PC-3 (cell line): ENCODE measurements at regions not wholly inside any gene's neighbourhood (a gene's known extent, or its start where the extent isn't known, plus 50 kb on each side); places are given as distances from the start of the nearest gene placed in this dataset.

Experiments used
- ATAC-seq: fragments of 200-7000 bp; cut with Tn5 transposase; 2 replicates; pipeline ENCODE4 v1.9.1; 2020; ENCODE audit warnings: mild to moderate bottlenecking, moderate library complexity
- BruUV-seq: library from RNA; stranded (reverse); fragments of 400-500 nt; replicated peaks from 2 replicates; lab custom pipeline; 2021; lab: Mats Ljungman, UMichigan
- CTCF ChIA-PET: fragments of 300-600 bp; sonication (Branson Sonifier 250); formaldehyde crosslinking; loops from one replicate; lab custom pipeline; 2022; ENCODE audit warnings: antibody characterized with exemption; lab: Charles Lee
- POLR2A ChIA-PET: fragments of 300-600 bp; sonication (Branson Sonifier 250); formaldehyde crosslinking; loops from one replicate; lab custom pipeline; 2022; ENCODE audit warnings: antibody characterized with exemption; ENCODE audit not compliant: unreplicated experiment; lab: Charles Lee
- DNase-seq: peaks from one replicate; pipeline ENCODE4 v3.0.0-alpha.2; 2015
- H2AFZ ChIP-seq: fragments of 300-600 bp; sonication (generic); 2 replicates; pipeline ENCODE4 v1.6.0; 2016; ENCODE audit warnings: antibody characterized with exemption, low read length
- H3F3A ChIP-seq: fragments of 300-600 bp; sonication (generic); one replicate; pipeline ENCODE4 v1.6.0; 2017; ENCODE audit warnings: antibody characterized with exemption, low read length, control low read depth, mild to moderate bottlenecking; ENCODE audit not compliant: unreplicated experiment
- H3K27ac ChIP-seq: fragments of 300-600 bp; sonication (generic); 2 replicates; pipeline ENCODE4 v1.5.1; 2016; ENCODE audit warnings: mild to moderate bottlenecking, low read length
- H3K27me3 ChIP-seq: fragments of 300-600 bp; sonication (generic); 2 replicates; pipeline ENCODE4 v1.6.1; 2016; ENCODE audit warnings: low read length, mixed read lengths
- H3K36me3 ChIP-seq: fragments of 300-600 bp; sonication (generic); 2 replicates; pipeline ENCODE4 v1.6.1; 2016; ENCODE audit warnings: low read depth, mixed run types, low read length, mixed read lengths
- H3K4me1 ChIP-seq: fragments of 300-600 bp; sonication (generic); 2 replicates; pipeline ENCODE4 v1.5.1; 2016; ENCODE audit warnings: low read length; ENCODE audit not compliant: insufficient read depth
- H3K4me2 ChIP-seq: fragments of 300-600 bp; sonication (generic); 2 replicates; pipeline ENCODE4 v1.6.0; 2016; ENCODE audit warnings: low read length
- H3K4me3 ChIP-seq: fragments of 300-600 bp; sonication (generic); 2 replicates; pipeline ENCODE4 v1.5.1; 2016; ENCODE audit warnings: mild to moderate bottlenecking, low read length, mixed read lengths
- H3K79me2 ChIP-seq: fragments of 300-600 bp; sonication (generic); 2 replicates; pipeline ENCODE4 v1.6.1; 2017; ENCODE audit warnings: low read length, mixed read lengths
- H3K9ac ChIP-seq: fragments of 300-600 bp; sonication (generic); 2 replicates; pipeline ENCODE4 v1.6.0; 2016; ENCODE audit warnings: mild to moderate bottlenecking, low read length
- H3K9me2 ChIP-seq: fragments of 300-600 bp; sonication (generic); replicated peaks from 2 replicates; pipeline ENCODE4 v1.6.1; 2016; ENCODE audit warnings: mixed run types, low read length, mixed read lengths
- H3K9me3 ChIP-seq: fragments of 300-600 bp; sonication (generic); 2 replicates; pipeline ENCODE4 v1.6.1; 2016; ENCODE audit warnings: low read length, mixed read lengths
- H4K20me1 ChIP-seq: fragments of 300-600 bp; sonication (generic); 2 replicates; pipeline ENCODE4 v1.6.1; 2016; ENCODE audit warnings: low read length, mixed read lengths
- CTCF ChIP-seq: fragments of 300-600 bp; sonication (generic); conservative IDR thresholded peaks from 2 replicates; pipeline ENCODE4 v1.5.1; 2017; ENCODE audit warnings: antibody characterized with exemption, low read depth, mild to moderate bottlenecking, low read length
- EZH2 ChIP-seq: fragments of 300-600 bp; sonication (generic); IDR thresholded peaks from one replicate; pipeline ENCODE4 v1.6.1; 2017; ENCODE audit warnings: antibody characterized with exemption, mild to moderate bottlenecking, low read length; ENCODE audit not compliant: unreplicated experiment
- EZH2phosphoT487 ChIP-seq: fragments of 300-600 bp; sonication (generic); IDR thresholded peaks from 2 replicates; pipeline ENCODE4 v1.6.1; 2018; ENCODE audit warnings: mild to moderate bottlenecking, antibody characterized with exemption, low read length, borderline replicate concordance
- intact Hi-C: fragments of 100-400 bp; cut with micrococcal nuclease; formaldehyde crosslinking; loops from 2 replicates; pipeline ENCODE4 v1.9.0; 2023

GRCh38 chr3:74173090-74173489 lies 441.4 kb downstream of the CNTN3 start:
- DNase-seq (no peak), ATAC-seq (no peak)
- no peaks in the 10 kb centered on the region for H3K79me2 ChIP-seq
- H2AFZ ChIP-seq, result no peak overlapping the region
- H3K27ac ChIP-seq, result no peak overlapping the region
- CTCF ChIA-PET, result no interaction called here
- TF ChIP-seq CTCF, result no peak
- TF ChIP-seq EZH2phosphoT487, result no peak
- no peak for TF ChIP-seq EZH2
- no peaks in the 10 kb centered on the region for H4K20me1 ChIP-seq
- H3K4me2 ChIP-seq, result no peak overlapping the region
- peaks cover 49% of the 10 kb centered on the region for H3K9me3 ChIP-seq
- H3K4me1 ChIP-seq, result no peaks in the 10 kb centered on the region
- no peaks in the 10 kb centered on the region for H3K9me2 ChIP-seq
- POLR2A ChIA-PET, result no interaction called here
- no peaks in the 10 kb centered on the region for H3K36me3 ChIP-seq
- no TSS peak for BruUV-seq
- H3F3A ChIP-seq, result no peaks in the 10 kb centered on the region
- no peaks in the 10 kb centered on the region for H3K27me3 ChIP-seq
- intact Hi-C loops, result no loop called here
- H3K4me3 ChIP-seq, result no peak overlapping the region
- no peak overlapping the region for H3K9ac ChIP-seq

- ChIA-PET CTCF (no interaction called here), POLR2A (no interaction called here)
- no peaks in the 10 kb centered on the region for H3K4me1 ChIP-seq
- H3K9me2 ChIP-seq, result no peaks in the 10 kb centered on the region
- H3K79me2 ChIP-seq, result no peaks in the 10 kb centered on the region
- no peak overlapping the region for H3K27ac ChIP-seq
- no peak overlapping the region for H3K4me2 ChIP-seq
- H3K9me3 ChIP-seq, result peaks cover 36% of the 10 kb centered on the region
- H3F3A ChIP-seq, result no peaks in the 10 kb centered on the region
- TF ChIP-seq CTCF, result no peak
- TF ChIP-seq EZH2phosphoT487, result no peak
- no peak for TF ChIP-seq EZH2
- H3K27me3 ChIP-seq, result no peaks in the 10 kb centered on the region
- no peak for ATAC-seq
- DNase-seq, result no peak
- BruUV-seq, result no TSS peak
- H2AFZ ChIP-seq, result no peak overlapping the region
- no peak overlapping the region for H3K4me3 ChIP-seq
- no peaks in the 10 kb centered on the region for H3K36me3 ChIP-seq
- intact Hi-C loops, result no loop called here
- H4K20me1 ChIP-seq, result no peaks in the 10 kb centered on the region
- no peak overlapping the region for H3K9ac ChIP-seq
Observed at GRCh38 chr3:74167926-74168325, 446.5 kb downstream of the CNTN3 start.

DNA sequence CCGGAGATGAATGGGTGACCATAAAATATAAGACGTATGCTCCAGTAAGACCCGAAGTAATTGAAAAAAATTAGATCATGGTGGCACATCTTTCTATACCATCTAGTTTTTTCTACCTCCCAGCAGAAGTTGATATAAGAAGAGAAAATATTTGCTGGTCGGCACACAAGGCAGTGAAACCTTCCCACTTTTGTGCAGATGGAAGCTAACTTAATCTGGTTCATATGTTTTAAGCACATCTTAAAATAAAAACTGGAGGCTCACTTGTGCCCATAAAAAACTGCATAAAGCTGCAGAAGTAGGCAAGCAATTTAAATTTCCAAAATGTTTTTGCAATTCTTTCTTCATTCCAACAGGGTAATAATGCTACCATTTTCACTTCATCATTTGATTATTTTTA lies 449.2 kb downstream of the CNTN3 start:
- Histone ChIP-seq H3F3A (no peaks in the 10 kb centered on the region), H3K27ac (no peak overlapping the region), H3K36me3 (no peaks in the 10 kb centered on the region), H3K9me3 (peaks cover 23% of the 10 kb centered on the region; the same call in 1 of the 2 replicates), H4K20me1 (no peaks in the 10 kb centered on the region), H3K4me1 (no peaks in the 10 kb centered on the region), H2AFZ (no peak overlapping the region), H3K4me3 (no peak overlapping the region), H3K9me2 (no peaks in the 10 kb centered on the region), H3K27me3 (no peaks in the 10 kb centered on the region), H3K79me2 (no peaks in the 10 kb centered on the region), H3K4me2 (no peak overlapping the region), H3K9ac (no peak overlapping the region)
- intact Hi-C loops, result no loop called here
- TF ChIP-seq CTCF (no peak), EZH2 (no peak), EZH2phosphoT487 (no peak)
- BruUV-seq, result no TSS peak
- DNase-seq (no peak), ATAC-seq (no peak)
- ChIA-PET POLR2A (no interaction called here), CTCF (no interaction called here)
